HEK293 (cell line): ENCODE measurements at regions not wholly inside any gene's neighbourhood (a gene's known extent, or its start where the extent isn't known, plus 50 kb on each side); places are given as distances from the start of the nearest gene placed in this dataset.

Experiments used
- ATF2 ChIP-seq: fragments of 450-650 bp; formaldehyde crosslinking; IDR thresholded peaks from 2 replicates; pipeline ENCODE4 v1.5.1; 2016; ENCODE audit warnings: missing biosample characterization, missing genetic modification characterization, low read depth
- PBX3 ChIP-seq: sonication (generic); formaldehyde crosslinking; IDR thresholded peaks from 2 replicates; pipeline ENCODE4 v1.8.1; 2022; ENCODE audit warnings: mild to moderate bottlenecking, moderate library complexity, missing genetic modification reagents
- ZNF202 ChIP-seq: fragments of 450-650 bp; formaldehyde crosslinking; IDR thresholded peaks from 2 replicates; pipeline ENCODE4 v1.5.1; 2016; ENCODE audit warnings: missing biosample characterization, missing genetic modification characterization, borderline replicate concordance
- ZNF274 ChIP-seq, 2 experiments: fragments of 200-500 bp in 1 of 2; fragments of 450-650 bp in 1 of 2; sonication (Bioruptor generic) in 1 of 2; formaldehyde crosslinking in 1 of 2; IDR thresholded peaks; 2 replicates each; pipeline versions ENCODE4 v1.5.1 to v1.6.1; 2014 to 2016; ENCODE audit warnings: borderline replicate concordance in 1 of 2, inconsistent platforms in 1 of 2, low read length in 1 of 2, missing biosample characterization in 1 of 2, missing genetic modification characterization in 1 of 2
- ZNF324 ChIP-seq: fragments of 450-650 bp; formaldehyde crosslinking; IDR thresholded peaks from 2 replicates; pipeline ENCODE4 v1.5.1; 2016; ENCODE audit warnings: missing biosample characterization, missing genetic modification characterization
- ZNF513 ChIP-seq: fragments of 450-650 bp; IDR thresholded peaks from 2 replicates; pipeline ENCODE4 v1.5.1; 2018; ENCODE audit warnings: missing biosample characterization, missing genetic modification characterization
- TF ChIP-seq, protein P1 (sequence below): fragments of 450-650 bp; formaldehyde crosslinking; IDR thresholded peaks from 2 replicates; pipeline ENCODE4 v1.5.1; 2016; ENCODE audit warnings: missing biosample characterization, missing genetic modification characterization
- TF ChIP-seq, protein P2 (sequence below): fragments of 450-650 bp; formaldehyde crosslinking; IDR thresholded peaks from 2 replicates; pipeline ENCODE4; 2016; ENCODE audit warnings: missing biosample characterization, missing genetic modification characterization

DNA sequence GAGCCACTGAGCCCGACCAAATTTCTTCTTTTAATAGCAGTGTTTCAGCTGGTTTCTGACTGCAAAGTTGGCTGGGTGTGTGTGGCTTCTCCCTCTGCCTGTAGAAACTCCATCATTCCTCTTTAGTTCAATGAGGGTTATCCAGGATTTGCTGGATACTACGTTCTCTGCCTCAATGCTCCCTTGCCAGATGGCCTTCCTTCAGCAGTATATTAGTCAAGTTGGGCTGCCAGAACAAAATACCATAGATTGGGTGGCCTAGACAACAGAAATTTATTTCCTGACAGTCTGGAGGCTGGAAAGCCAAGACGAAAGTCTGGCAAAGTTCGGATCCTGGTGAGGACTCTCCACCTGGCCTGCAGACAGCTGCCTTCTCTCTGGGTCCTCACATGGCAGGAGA, 103.7 kb downstream of the NOG start:
- TF ChIP-seq ZNF274 (IDR thresholded peaks at IDR 0.05; ENCODE audit: low read length) (no peak), ZNF274 (tag by site-specific recombination; IDR thresholded peaks at IDR 0.05; ENCODE audit: borderline replicate concordance) (no peak), ATF2 (no peak), ZNF324 (tag by site-specific recombination) (no peak), ZNF202 (tag by site-specific recombination) (no peak), PBX3 (CRISPR knock-in tag) (no peak), ZNF513 (tag by site-specific recombination) (no peak)
- TF ChIP-seq, protein P1, sequence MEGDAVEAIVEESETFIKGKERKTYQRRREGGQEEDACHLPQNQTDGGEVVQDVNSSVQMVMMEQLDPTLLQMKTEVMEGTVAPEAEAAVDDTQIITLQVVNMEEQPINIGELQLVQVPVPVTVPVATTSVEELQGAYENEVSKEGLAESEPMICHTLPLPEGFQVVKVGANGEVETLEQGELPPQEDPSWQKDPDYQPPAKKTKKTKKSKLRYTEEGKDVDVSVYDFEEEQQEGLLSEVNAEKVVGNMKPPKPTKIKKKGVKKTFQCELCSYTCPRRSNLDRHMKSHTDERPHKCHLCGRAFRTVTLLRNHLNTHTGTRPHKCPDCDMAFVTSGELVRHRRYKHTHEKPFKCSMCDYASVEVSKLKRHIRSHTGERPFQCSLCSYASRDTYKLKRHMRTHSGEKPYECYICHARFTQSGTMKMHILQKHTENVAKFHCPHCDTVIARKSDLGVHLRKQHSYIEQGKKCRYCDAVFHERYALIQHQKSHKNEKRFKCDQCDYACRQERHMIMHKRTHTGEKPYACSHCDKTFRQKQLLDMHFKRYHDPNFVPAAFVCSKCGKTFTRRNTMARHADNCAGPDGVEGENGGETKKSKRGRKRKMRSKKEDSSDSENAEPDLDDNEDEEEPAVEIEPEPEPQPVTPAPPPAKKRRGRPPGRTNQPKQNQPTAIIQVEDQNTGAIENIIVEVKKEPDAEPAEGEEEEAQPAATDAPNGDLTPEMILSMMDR (tag by site-specific recombination), result no peak
- TF ChIP-seq, protein P2, sequence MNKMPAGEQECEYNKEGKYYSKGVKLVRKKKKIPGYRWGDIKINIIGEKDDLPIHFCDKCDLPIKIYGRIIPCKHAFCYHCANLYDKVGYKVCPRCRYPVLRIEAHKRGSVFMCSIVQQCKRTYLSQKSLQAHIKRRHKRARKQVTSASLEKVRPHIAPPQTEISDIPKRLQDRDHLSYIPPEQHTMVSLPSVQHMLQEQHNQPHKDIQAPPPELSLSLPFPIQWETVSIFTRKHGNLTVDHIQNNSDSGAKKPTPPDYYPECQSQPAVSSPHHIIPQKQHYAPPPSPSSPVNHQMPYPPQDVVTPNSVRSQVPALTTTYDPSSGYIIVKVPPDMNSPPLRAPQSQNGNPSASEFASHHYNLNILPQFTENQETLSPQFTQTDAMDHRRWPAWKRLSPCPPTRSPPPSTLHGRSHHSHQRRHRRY (tag by site-specific recombination), result no peak
